ENCODE measurements at regions not wholly inside any gene's neighbourhood (a gene's known extent, or its start where the extent isn't known, plus 50 kb on each side); places are given as distances from the start of the nearest gene placed in this dataset.

DNA sequence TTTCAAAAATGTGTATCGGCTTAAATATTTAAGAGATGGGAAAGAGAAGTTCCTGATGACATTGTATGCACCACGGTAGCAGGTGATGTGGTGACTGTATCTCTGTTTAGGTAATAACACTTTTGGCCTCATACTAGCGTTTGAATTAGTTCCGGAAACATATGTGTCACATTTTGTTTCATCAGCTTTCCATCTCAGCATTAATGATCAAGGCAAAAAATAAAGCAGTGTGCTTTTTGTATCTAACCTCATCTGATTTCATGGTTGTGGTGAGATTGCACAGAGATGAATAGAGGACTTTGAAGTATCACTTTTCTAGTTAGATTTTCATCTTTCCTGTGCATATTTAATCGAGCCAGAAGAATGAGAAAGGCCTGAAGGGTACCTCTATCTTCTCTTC is 206.4 kb upstream of the SPRY1 start:
- H2AFZ ChIP-seq (ENCODE audit: low read depth, low read length) = no peak overlapping the region
- no peak for TF ChIP-seq EZH2phosphoT487 (IDR thresholded peaks at IDR 0.05; ENCODE audit: low read depth)
- TF ChIP-seq, protein P1, sequence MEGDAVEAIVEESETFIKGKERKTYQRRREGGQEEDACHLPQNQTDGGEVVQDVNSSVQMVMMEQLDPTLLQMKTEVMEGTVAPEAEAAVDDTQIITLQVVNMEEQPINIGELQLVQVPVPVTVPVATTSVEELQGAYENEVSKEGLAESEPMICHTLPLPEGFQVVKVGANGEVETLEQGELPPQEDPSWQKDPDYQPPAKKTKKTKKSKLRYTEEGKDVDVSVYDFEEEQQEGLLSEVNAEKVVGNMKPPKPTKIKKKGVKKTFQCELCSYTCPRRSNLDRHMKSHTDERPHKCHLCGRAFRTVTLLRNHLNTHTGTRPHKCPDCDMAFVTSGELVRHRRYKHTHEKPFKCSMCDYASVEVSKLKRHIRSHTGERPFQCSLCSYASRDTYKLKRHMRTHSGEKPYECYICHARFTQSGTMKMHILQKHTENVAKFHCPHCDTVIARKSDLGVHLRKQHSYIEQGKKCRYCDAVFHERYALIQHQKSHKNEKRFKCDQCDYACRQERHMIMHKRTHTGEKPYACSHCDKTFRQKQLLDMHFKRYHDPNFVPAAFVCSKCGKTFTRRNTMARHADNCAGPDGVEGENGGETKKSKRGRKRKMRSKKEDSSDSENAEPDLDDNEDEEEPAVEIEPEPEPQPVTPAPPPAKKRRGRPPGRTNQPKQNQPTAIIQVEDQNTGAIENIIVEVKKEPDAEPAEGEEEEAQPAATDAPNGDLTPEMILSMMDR (IDR thresholded peaks at IDR 0.05; ENCODE audit: low read depth, low read length) = no peak
- H3K79me2 ChIP-seq (ENCODE audit: low read length) = no peaks in the 10 kb centered on the region
- no peaks in the 10 kb centered on the region for H4K20me1 ChIP-seq (ENCODE audit: insufficient read depth, low read length)
- H3K9me3 ChIP-seq (ENCODE audit: insufficient read depth, low read length) = no peaks in the 10 kb centered on the region
- H3K36me3 ChIP-seq (replicated peaks; ENCODE audit: low read depth, low read length) = no peaks in the 10 kb centered on the region
- H3K27ac ChIP-seq (ENCODE audit: low read length) = no peak overlapping the region
- H3K4me1 ChIP-seq (ENCODE audit: low read length) = no peaks in the 10 kb centered on the region
- no peak overlapping the region for H3K4me2 ChIP-seq (ENCODE audit: low read length)
- H3K4me3 ChIP-seq (ENCODE audit: low read length) = no peak overlapping the region
- H3K27me3 ChIP-seq (ENCODE audit: low read depth, low read length) = no peaks in the 10 kb centered on the region
- no peak overlapping the region for H3K9ac ChIP-seq (ENCODE audit: low read length)

DNA sequence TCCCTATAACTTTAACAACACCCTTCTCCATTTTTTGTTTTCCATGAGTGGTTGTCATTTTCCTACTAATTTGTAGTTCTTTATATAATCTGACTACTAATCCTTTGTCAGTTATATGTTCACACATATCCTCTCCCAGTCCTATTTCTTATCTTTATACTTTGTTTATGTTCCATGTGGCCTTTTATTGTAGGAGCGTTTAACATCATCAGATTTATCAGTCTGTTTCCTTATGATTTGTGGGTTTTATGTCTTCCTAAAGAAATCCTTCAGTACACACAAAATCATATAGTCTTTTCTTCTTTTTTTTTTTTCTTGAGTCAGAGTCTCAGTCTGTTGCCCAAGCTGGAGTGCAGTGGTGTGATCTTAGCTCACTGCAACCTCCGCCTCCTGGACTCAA is 204.9 kb upstream of the SPRY1 start:
- H2AFZ ChIP-seq (ENCODE audit: low read depth, low read length) = no peak overlapping the region
- no peaks in the 10 kb centered on the region for H3K79me2 ChIP-seq (ENCODE audit: low read length)
- no peaks in the 10 kb centered on the region for H3K9me3 ChIP-seq (ENCODE audit: insufficient read depth, low read length)
- no peak overlapping the region for H3K9ac ChIP-seq (ENCODE audit: low read length)
- H3K36me3 ChIP-seq (replicated peaks; ENCODE audit: low read depth, low read length) = no peaks in the 10 kb centered on the region
- no peaks in the 10 kb centered on the region for H4K20me1 ChIP-seq (ENCODE audit: insufficient read depth, low read length)
- no peaks in the 10 kb centered on the region for H3K27me3 ChIP-seq (ENCODE audit: low read depth, low read length)
- no peak overlapping the region for H3K4me2 ChIP-seq (ENCODE audit: low read length)
- TF ChIP-seq EZH2phosphoT487 (IDR thresholded peaks at IDR 0.05; ENCODE audit: low read depth) = no peak
- TF ChIP-seq, protein P1 (IDR thresholded peaks at IDR 0.05; ENCODE audit: low read depth, low read length) = no peak
- H3K4me1 ChIP-seq (ENCODE audit: low read length) = no peaks in the 10 kb centered on the region
- no peak overlapping the region for H3K4me3 ChIP-seq (ENCODE audit: low read length)
- H3K27ac ChIP-seq (ENCODE audit: low read length) = no peak overlapping the region

DNA sequence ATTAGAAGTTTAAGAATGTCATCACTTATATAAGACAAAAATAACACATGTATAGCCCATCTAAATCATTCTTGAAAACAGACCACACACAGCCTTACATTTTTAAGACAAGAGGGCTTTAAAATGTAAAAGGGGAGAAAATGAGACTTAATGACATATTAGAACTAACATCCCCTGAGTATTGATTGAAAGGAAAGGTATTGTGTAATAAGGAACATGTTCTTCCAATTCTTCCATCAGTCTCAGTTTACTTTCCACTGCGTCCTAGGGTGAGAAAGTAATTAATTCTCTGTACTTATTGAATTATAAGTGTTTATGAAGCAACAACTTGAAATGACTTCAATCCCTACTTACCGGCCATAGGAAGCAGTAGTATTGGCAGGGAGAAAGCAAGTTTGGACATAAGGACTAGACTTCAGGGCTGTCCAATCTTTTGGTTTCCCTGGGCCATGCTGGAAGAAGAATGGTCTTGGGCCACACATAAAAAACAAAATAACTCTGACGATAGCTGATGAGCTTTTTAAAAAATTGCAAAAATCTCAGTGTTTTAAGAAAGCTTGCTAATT is 202.7 kb upstream of the SPRY1 start:
- no peaks in the 10 kb centered on the region for H3K9me3 ChIP-seq (ENCODE audit: insufficient read depth, low read length)
- H2AFZ ChIP-seq (ENCODE audit: low read depth, low read length) = no peak overlapping the region
- H3K36me3 ChIP-seq (replicated peaks; ENCODE audit: low read depth, low read length) = no peaks in the 10 kb centered on the region
- no peak overlapping the region for H3K27ac ChIP-seq (ENCODE audit: low read length)
- no peak overlapping the region for H3K4me2 ChIP-seq (ENCODE audit: low read length)
- H3K79me2 ChIP-seq (ENCODE audit: low read length) = no peaks in the 10 kb centered on the region
- H3K4me3 ChIP-seq (ENCODE audit: low read length) = no peak overlapping the region
- H3K27me3 ChIP-seq (ENCODE audit: low read depth, low read length) = no peaks in the 10 kb centered on the region
- TF ChIP-seq, protein P1 (IDR thresholded peaks at IDR 0.05; ENCODE audit: low read depth, low read length) = no peak
- H3K4me1 ChIP-seq (ENCODE audit: low read length) = no peaks in the 10 kb centered on the region
- H3K9ac ChIP-seq (ENCODE audit: low read length) = no peak overlapping the region
- H4K20me1 ChIP-seq (ENCODE audit: insufficient read depth, low read length) = no peaks in the 10 kb centered on the region

DNA sequence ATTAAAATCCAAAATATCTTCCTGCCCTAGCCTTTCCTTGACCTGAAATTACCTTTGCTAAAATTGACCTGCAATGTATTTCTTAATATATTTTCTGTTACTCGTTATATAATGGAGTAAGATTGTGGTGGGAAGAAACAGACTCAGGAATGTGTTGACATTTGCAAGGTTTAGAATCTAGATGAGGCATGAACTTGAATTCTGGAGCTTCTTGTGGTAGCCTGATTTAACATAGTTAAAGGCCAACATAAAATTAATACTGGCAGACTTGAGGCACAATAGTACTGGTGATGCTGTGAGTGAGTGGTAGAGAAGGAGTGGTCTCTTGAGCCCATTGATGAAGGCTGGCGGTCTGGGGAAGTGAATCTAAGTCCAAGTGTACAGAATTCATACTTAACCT is 197.9 kb upstream of the SPRY1 start:
- Histone ChIP-seq H3K27ac (ENCODE audit: low read length) (no peak overlapping the region), H2AFZ (ENCODE audit: low read depth, low read length) (no peak overlapping the region), H3K27me3 (ENCODE audit: low read depth, low read length) (no peaks in the 10 kb centered on the region), H4K20me1 (ENCODE audit: insufficient read depth, low read length) (no peaks in the 10 kb centered on the region), H3K36me3 (replicated peaks; ENCODE audit: low read depth, low read length) (no peaks in the 10 kb centered on the region), H3K4me2 (ENCODE audit: low read length) (no peak overlapping the region), H3K4me3 (ENCODE audit: low read length) (no peak overlapping the region), H3K9ac (ENCODE audit: low read length) (no peak overlapping the region), H3K9me3 (ENCODE audit: insufficient read depth, low read length) (no peaks in the 10 kb centered on the region), H3K79me2 (ENCODE audit: low read length) (no peaks in the 10 kb centered on the region), H3K4me1 (ENCODE audit: low read length) (no peaks in the 10 kb centered on the region)
- TF ChIP-seq, protein P1 (IDR thresholded peaks at IDR 0.05; ENCODE audit: low read depth, low read length) = no peak
